ENCODE measurements at regions not wholly inside any gene's neighbourhood (a gene's known extent, or its start where the extent isn't known, plus 50 kb on each side); places are given as distances from the start of the nearest gene placed in this dataset.

- TF ChIP-seq CTCF (IDR thresholded peaks at IDR 0.05; ENCODE audit: low read length), result no peak
- no peak for TF ChIP-seq EZH2 (optimal IDR thresholded peaks at IDR 0.05; ENCODE audit: low read depth, low read length)
Observed at GRCh38 chr1:234554218-234554697, 55.7 kb downstream of the IRF2BP2 start.
